Hematopoietic multipotent progenitor cell treated with erythropoietin and hydrocortisone succinate and interleukin-3 and kit ligand, for 8 days (in vitro differentiated cells): ENCODE measurements at regions not wholly inside any gene's neighbourhood (a gene's known extent, or its start where the extent isn't known, plus 50 kb on each side); places are given as distances from the start of the nearest gene placed in this dataset.
"Not testable (repeated sequence)": the region's sequence is repeated elsewhere in the genome, so short reads cannot be mapped to it uniquely, and the experiment has no call there.

ENCODE experiments used
- DNase-seq: peaks from one replicate; pipeline ENCODE4 v3.0.0-alpha.2; 2015

DNA sequence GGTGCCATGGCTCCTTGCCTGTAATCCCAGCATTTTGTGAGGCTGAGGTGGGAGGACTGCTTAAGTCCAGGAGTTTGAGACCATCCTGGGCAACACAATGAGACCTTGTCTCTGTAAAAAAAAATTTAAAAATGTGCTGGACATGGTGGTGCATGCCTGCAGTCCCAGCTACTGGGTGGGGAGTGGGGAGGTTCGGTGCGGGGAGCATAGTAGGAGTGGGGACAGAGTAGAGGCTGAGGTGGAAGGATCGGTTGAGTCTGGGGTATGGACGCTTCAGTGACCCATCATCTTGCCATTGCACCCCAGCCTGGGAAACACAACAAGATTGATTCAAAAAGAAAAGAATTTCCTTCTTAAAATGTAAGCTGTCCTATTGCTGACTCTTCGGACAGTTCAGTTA lies 1490.0 kb upstream of the GBE1 start:
- no peak for DNase-seq

DNA sequence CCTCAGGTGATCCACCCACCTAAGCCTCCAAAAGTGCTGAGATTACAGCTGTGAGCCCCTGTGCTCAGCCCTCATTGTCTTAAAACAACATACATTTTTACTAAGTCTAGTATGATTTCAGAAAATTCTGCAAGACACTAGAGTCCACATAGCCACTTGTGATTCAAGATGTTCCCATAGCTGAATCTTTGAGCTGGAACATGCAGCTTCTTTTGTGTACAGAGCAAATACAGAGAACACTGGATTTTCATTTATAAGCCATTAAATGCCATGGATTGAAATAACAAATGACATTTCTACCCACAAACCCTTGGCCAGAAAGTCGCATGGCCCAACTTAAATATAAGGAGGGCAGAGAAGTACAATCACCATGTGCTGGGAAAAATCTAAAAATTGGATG lies 1489.2 kb upstream of the GBE1 start:
- no peak for DNase-seq

DNA sequence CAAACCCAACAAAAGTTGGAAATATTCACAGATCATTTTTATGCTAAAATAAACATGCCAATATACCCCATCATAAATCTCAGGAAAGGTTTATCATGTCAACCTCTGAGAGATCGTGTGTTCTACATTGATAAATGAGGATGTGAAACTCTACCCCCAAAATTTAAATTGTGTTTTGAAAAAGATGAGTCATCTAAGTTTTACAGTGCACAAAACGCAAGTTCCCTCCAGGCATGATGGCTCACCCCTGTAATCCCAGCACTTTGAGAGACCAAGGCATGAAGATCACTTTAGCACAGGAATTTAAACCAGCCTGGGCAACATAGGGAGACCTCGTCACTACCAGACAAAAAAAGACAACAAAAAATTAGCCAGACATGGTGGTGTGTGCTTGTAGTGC lies 1487.0 kb upstream of the GBE1 start:
- DNase-seq, result no peak

DNA sequence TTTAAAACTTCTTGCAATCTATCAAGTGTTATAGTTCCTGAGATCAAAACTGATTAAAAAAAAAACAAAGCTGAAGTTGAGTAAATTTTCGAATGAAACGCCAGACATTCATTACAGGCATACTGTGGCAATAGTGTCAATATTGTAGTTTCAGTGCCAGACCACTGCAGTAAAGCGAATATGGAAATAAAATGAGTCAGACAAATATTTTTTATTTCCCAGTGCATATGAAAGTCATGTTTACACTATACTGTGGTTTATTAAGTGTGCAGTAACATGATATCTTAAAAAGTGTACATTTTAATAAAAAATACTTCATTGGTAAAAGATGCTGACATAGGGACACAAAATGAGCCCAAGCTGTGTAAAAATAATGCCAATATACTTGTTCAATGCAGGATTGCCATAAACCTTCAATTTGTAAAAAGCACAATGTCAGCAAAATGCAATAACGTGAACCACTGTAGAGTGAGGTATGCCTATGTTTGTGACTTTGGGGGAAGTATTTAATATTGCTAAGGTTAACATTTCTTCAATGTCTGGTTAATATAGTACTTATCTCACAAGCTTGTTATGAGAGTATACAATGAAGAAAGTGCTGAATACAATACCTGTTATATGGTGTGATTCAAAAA lies 1473.9 kb upstream of the GBE1 start:
- no peak for DNase-seq

DNA sequence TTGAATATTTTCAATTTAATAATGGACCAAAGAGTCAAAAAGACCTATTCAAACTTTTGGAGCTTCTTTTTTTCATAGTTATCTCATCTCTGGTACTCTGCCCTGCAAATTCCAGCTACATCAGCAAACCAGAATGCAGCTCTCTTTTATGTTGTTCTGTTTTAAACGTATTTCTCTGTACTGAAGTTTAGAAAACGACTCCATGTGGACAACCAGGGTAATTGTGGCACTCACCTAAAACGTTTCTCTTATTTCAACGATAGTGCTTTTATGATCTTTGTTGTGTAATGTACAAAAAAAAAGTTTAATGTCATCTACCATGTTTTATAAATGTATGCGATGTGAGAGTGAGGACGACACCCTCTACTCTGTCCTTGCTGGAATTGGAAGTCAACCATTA lies 1472.3 kb upstream of the GBE1 start:
- DNase-seq, result no peak

DNA sequence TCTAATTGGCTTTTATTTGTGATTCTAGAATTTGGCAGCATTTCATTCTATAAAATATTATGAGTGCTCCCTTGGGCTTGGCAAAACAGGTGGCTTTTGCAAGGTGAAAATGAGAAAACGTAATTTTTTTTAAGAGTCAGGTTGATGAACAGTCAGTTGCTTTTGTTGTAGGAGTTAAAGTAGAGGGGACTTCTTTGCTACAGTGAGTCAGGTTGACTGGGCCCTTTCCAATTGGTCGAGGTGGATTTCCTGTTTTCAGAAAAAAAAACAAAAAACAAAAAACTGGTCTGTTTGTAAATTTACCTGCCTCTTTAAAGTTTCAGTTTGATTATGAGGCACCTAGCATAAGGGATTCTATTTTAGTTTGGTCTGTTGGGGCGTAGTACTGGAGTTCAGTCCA lies 1469.4 kb upstream of the GBE1 start:
- DNase-seq, result no peak

DNA sequence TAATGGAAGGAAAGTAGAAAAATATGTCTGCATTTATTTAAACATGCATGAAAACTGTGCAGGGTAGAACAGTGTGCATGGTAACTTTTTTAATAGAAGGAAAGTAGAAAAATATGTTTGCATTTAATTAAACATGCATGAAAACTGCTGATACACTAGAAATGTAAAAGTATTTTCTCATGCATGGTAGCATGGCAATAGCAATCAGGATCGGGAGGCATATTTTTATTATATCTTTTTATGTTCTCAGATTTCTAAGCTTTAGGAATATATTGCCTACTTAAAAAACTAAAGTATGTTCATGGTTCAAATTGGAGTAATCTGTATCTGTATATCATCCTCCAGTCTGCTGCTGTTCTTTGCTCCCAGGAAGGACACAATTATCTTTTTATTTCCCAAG lies 1468.9 kb upstream of the GBE1 start:
- DNase-seq, result no peak

DNA sequence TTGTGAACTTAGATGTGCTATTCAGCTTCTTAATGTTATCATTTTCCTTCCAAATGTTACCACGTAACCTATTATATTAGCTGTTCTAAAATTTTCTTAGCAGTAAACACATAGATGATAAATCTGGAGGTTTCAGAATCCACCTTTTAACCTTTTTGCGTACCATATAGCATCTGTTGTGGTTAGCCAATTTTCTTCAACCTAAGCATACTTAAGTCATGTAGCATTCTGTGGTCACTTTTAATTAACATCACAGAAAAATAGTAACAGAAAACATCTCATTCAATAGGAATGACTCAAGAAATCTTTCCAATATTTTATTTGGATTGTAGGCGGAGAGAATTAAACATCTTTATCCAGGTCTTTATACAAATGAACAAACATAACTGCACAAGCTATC lies 1465.3 kb upstream of the GBE1 start:
- no peak for DNase-seq

DNA sequence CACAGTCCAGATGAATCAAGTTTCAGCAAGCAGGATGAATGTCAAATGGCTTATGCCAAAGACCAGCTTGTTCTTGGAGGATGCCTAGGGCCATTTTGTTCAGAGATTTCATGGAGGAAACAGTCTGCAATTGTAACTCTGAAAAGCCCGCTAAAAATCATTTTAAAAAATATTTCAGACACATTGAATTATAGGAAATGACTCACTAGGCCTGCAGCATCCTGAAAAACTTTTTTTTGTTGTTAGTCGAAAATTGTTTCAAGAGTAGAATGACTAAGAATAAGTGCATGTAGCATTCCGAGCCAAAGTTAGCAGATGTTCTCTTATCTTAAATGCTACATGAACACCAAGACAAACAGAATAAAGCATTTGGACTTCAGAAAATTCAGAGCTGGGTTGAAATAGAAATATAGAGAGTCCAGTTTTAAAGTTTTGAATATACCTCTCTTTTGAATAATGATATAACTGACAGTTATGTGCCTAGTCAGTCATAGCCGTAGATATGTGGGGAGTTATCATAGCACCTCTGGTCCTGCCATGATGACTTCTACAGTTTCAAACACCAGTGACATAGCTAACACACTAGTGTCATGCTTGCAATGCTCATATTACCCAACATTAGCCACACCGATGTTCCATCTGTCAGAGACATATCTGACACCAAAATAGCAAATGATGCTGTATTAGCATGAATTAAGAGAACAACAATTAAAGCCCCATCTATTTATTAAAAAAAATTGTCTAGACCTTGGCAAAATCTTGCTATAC lies 1462.8 kb upstream of the GBE1 start:
- no peak for DNase-seq

DNA sequence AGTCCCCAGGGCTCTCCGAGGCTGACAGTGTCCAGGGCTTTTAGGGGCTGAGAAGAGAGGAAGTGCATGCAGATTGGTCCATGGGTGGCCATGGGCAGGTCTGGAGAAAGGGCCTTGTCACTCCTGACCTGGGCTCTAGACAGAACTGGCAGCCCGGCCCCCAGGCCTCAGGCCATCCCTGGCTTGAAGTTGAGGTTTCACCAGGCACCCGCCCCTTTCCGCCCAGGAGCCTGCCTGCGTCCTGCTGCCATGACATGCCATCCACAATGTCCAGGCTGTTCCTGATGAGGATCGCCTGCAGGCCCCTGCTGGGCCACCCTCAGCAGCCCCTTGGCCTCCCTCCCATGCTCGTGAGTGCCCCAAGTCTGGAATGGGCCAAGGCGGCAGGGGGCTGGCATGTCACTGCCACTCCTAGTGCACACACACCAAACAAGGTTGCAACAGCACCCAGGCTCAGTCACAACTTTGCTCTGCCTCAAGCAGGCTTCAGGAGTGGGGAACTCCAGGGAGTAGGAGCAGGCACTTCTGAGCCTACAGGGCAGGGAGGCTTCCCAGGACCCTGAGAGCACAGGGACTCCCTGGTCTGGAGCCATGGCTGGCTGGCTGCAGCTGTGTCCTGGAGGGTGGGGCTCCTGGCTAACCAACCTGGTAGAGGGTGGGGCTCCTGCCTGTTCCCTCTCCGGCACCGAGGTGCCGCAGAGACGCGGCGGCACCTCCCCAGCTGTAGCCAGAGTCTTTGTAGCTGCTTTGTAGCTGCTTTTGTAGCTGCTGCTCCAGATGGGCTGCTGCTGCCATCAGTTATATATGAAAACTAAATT lies 1457.1 kb upstream of the GBE1 start:
- DNase-seq, result no peak

DNA sequence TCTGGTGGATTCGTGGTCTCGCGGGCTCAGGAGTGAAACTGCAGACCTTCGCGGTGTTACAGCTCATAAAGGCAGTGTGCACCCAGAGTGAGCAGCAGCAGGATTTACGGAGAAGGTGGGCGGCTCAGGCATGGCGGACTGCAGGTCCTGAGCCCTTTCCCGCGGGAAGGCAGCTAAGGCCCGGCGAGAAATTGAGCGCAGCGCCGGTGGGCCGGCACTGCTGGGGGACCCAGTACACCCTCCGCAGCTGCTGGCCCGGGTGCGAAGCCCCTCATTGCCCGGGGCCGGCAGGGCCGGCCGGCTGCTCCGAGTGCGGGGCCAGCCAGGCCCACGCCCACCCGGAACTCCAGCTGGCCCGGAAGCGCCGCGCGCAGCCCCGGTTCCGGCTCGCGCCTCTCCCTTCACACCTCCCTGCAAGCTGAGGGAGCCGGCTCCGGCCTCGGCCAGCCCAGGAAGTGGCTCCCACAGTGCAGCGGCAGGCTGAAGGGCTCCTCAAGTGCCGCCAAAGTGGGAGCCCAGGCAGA lies 1456.2 kb upstream of the GBE1 start:
- DNase-seq, result not testable (repeated sequence)

DNA sequence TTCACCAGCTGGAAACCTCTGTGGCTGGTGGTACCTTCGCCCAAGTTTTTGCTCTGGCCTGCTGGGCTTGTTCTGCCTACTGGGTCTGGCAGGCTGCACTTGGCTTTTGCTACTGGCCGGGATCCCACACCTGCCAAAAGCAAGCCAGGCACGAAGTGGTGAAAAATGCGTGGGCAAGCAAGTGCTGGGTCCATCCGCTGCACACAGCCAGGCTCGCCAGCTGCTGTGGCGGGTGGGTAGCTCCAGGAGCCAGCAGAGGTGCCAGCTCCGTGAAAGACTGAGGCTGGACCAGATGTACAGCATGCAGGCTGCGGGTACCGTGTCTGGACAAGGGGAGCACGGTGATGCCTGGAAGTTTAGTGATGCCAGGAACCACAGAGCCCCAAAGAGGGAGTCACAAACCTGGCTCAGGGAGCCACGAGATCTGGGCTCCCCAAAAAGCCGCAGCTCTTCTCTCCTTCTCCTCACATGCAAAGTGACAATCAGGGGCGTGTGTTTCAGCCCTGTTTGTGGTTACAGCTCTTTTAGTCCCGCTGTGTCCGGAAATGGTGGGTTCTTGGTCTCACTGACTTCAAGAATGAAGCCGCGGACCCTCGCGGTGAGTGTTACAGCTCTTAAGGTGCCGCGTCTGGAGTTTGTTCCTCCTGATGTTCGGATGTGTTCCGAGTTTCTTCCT lies 1455.6 kb upstream of the GBE1 start:
- DNase-seq, result no peak

DNA sequence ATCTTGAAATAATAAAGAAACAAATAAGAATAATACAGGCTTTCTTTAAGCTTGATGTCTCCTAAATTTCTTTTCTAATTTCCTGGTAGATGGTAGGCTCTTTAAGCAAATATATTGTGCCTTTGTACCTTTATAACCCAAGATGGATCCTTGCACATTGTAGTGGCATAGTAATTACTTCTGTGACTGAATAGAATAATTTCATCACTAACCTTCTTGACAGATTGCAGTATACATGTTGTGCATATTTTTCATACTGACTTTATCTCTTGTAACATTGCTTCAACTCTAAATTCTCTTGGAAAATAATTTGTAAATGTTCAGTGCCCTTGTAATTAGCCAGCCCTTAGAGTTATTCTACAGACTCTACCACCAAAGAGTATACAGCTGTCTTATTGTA lies 1433.8 kb upstream of the GBE1 start:
- no peak for DNase-seq

DNA sequence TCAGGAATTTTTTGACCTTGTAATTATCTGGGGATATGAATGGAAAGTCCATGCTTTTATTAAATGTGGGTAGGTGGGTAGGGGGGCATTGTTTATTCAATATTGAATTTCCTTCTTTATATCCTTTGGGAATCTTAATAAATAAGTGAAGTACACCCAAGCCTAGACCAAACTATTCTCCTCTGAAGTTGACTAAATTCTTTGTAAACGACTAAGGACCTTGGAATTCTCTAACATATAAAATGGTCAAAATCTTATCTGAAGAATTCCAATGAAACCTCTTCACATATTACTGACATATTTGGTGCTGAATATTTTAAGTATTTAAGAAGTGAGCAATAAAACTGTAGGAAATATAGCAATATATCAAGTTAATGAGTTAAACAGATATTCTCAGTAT lies 1432.1 kb upstream of the GBE1 start:
- DNase-seq, result no peak

DNA sequence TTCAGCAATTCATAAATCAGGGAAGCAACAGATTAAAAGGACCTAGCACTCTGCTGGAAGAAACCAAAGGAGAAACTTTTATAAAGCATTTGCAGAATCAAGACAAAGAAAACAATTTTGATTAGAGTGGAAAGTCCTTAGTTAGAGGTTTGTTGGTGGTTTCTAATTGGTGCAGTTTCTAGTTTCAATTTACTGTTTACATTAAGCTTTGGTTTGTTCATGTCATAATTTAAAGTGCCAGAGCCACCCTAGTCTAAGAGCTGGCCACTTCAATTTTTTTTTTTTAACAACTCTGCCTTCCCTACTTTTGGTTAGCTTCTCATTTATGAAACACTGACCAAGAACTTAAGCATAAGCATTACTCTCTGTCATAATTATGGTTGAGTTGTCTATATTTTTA lies 1428.2 kb upstream of the GBE1 start:
- DNase-seq, result no peak

DNA sequence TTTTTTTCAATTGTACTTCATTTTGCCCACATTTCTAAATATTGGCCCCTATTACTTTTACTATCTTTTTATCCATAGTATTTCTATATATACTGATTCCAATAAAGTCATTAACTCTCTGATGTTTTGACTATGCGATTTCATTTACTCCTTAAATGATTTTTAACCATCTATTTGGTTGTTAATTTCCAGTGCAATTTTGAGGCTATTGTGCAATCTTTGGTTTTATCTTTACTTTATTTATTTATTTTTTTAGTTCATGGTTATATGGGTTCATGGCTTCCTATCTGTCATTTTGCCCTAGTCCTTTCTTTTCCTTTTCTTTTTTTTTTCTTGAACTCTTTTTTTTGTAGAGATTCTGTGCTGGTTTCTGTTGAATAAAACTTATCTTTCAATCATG lies 1408.0 kb upstream of the GBE1 start:
- no peak for DNase-seq

DNA sequence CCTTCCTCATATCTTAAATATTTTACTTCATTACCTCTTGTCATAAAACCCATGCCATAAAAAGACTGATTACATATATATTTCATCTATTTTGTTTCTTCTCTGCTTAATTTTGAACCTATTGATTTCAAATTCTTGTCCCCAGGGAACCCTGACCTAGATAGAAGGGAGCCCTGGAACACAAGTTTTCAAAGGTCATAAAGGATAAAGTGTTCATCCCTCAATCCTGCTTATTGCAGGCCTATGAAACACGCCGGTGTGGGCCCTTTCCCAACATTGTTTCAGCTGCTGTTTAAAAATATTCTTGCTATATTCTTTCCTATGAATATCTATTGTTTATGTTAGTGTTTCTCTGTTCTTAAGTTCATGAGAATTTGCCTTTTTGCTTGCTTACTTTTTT lies 1389.5 kb upstream of the GBE1 start:
- DNase-seq, result no peak

DNA sequence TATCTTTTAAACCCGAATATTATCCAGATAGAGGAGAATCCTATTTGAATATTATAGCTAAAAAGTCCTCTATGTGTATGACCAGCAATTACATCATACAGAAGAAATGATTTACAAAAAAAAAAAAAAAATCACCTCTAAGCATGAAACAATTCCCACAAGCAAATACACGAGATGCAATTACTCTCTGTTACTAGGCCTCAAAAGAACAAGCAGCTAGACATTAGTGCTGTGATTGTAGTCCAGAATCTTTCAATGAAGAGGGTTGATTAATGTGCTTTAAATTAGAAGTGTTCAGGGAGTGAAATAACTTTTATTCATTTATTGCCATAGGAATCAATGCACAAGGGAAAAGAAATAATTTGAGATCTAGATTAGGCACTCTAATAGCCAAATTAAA lies 1379.5 kb upstream of the GBE1 start:
- no peak for DNase-seq

DNA sequence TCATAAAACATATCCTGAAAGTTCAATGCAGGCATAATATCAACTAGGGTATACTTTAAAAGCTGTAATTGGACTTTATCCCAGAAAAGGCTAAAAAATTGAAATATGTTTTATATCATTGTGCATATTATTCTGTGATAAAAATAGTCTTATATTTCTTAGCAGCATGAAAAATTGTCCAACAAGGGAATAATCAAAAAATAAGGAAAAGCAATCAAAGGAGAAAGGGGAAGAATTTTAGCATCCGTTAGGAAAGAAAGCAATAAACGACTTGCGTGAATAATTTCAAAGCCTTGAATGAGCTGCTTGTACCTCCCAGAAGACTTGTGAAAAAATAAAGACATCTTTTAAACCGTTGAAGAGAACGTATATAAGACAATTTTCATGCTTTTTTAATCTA lies 1369.8 kb upstream of the GBE1 start:
- DNase-seq, result no peak

DNA sequence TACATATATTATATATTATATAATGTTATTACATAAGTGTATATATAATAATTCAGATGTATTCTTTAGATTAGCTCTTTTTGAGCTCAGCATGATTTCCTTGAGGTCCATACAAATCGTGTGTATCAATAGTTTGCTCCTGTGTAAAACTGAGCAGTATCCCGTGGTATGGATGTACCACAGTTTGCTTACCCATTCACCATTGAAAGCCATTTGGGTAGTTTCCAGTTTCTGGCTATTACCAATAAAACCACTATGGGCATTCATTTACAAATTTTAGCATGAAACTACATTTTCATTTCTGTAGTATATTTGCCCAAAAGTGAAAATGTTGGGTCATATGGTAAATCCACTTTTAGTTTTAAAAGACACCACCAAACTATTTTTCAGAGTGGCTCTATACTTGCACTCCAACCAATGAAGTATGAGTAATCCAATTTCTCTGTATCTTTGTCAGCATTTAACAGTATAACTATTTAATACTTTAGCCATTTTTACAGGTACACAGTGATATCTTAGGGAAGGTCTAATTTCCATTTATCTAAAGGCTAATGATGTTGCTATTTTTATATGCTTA lies 1361.4 kb upstream of the GBE1 start:
- DNase-seq, result no peak

DNA sequence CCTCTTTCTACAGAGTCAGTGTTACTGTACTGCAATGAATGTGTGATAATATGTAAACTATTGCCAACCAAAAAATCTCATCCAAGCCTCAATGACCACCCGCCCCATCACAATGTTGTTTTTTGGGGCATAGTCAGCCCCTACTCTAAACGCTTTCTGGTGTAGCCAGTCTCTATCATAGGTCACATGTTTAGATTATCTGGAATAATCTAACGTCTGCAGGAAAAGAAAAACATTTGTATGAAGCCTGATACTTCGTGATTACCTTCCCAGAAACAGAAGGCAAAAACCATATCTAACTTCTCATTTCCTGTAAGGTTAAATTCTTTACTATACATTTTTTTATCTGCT lies 1331.8 kb upstream of the GBE1 start:
- no peak for DNase-seq

DNA sequence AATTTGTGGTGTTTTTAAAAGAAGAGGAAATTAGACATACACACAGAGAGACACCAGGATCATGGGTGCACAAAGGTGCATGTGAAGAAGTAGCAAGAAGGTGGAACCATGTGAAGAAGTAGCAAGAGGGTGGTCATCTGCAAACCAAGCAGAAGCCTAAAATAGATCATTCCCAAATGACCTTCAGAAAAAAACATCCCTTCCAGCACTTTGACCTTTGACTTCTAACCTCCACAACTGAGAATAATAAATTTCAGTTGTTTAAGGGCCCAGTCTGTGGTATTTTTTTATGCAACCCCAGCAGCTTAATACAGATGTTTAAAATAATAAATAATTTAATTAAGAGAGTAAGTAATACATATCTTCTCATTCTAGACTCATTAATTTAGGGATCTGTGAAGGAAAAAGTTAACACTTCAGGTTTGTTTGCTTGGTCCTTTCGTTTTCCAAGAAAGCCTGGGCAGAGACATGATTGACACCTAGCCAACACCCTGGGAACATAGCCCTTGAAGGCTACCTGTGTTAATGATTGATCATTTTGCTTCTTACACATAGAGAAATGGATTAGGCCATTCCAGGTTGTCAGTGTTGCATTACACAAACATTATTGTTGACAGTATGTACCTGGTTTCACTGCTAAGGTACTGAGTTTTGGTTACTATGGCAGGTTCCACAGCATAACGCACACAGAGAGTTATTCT lies 1331.2 kb upstream of the GBE1 start:
- no peak for DNase-seq
